Left forelimb (tissue), 1 donor: ENCODE measurements at regions not wholly inside any gene's neighbourhood (a gene's known extent, or its start where the extent isn't known, plus 50 kb on each side); places are given as distances from the start of the nearest gene placed in this dataset.
"Not testable (repeated sequence)": the region's sequence is repeated elsewhere in the genome, so short reads cannot be mapped to it uniquely, and the experiment has no call there.

Experiments used
- DNase-seq: peaks from one replicate; pipeline ENCODE4 v3.0.0-alpha.2; 2018; ENCODE audit warnings: low spot score

DNA sequence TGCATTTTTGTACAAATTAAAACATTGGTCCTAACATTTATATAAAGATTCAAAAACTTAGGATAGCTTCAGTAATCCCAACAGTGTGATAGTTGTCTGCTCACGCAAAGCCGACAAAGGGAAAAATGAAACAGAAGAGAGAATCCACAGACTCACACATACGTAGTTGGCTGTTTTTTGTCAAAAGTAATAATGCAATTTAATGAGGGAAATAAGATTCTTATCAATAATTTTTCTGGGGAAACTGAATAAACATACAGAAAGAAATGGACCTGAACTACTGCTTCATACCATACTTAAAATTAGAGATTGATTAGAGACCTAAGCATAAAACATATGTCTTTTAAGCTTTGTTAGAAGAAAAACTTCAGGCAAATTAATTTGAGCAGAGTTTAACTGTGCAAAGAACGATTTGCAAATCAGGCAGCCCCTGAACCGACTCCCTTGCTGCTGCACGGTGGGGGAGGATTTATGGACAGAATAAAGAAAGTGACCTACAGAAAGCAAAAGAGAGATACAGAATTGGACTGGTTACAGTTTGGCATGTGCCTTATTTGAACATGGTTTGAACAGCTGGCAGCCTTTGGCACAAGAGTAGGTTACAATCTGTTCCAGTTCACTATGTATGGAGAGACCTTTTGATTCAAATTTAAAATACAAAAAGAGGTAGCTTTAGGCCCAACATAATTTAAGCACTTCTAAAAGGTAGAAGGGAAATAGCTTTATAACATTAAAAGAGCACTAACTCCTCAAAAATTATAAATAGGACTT lies 64.9 kb upstream of the CTSV start:
- DNase-seq, result not testable (repeated sequence)

DNA sequence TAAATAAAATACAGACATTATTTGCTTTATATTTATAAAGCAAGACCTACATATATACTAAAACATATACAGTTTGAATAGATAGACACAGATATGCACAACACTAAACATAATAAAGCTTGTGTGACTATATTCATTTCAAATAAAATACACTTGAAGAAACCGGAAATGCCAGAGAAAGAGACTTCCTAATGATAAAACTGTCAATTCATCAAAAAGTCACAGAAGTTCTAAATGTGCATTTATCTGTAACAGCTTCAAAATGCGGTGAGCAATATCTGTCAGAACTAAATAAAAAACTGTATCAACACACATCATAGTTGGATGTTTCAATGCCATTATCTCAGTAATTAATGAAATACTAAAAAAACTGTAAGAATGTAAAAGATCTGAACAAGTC lies 60.6 kb upstream of the CTSV start:
- not testable (repeated sequence) for DNase-seq

DNA sequence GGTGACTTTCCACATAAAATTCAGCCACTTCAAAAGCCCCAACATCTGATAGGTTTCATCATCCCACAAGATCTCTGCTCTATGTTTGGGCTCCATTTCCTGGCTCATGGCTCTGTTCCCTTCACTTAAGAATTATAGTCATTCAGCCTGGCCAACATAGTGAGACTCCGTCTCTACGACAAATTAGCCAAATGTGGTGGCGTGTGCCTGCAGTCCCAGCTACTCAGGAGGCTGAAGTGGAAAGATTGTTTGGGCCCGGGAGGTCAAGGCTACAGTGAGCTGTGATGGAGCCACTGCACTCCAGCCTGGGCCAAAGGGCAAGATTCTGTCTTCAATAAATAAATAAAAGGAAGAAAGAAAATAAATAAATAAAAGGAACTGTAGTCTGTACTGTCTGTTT lies 57.9 kb upstream of the CTSV start:
- DNase-seq, result no peak

DNA sequence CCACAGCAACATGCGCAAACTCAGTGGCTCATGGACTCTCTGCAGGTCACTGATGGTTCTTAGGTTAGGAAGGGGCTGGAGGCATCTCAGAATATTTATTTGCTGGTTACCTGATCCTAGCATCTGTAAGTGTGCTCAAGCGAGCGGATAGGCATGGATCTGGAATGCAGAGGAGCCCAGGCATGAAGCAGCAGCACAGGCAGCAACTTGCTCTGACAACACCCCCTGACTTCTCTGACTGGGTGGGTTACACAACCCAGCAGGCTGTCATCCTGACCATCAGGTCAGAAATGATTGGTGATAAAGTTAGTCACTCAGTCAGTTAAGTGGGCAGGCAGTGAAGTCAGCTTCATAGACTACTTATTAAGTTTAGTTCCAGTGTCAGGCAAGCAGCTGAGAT lies 50.4 kb upstream of the CTSV start:
- not testable (repeated sequence) for DNase-seq
